GM12878 (cell line): ENCODE measurements at regions not wholly inside any gene's neighbourhood (a gene's known extent, or its start where the extent isn't known, plus 50 kb on each side); places are given as distances from the start of the nearest gene placed in this dataset.

Experiments used
- ATAC-seq: fragments of 200-7000 bp; cut with Tn5 transposase; 3 replicates; pipeline ENCODE4 v1.9.1; 2020; ENCODE audit warnings: mild to moderate bottlenecking, moderate library complexity
- BruUV-seq: library from RNA; stranded (reverse); fragments of 400-500 nt; replicated peaks from 2 replicates; lab custom pipeline; 2021; lab: Mats Ljungman, UMichigan
- CTCF ChIA-PET: fragments of 300-600 bp; sonication (Branson Sonifier 250); formaldehyde crosslinking; extraction: SDS; loops from one replicate; lab custom pipeline; 2021; ENCODE audit warnings: inconsistent platforms; lab: Yijun Ruan, JAX
- POLR2A ChIA-PET: fragments of 350-600 bp; formaldehyde crosslinking; extraction: SDS; loops from one replicate; lab custom pipeline; 2021; ENCODE audit warnings: inconsistent platforms; lab: Charles Lee
- RAD21 ChIA-PET: fragments of 300-600 bp; sonication (Branson Sonifier 250); formaldehyde crosslinking; loops from one replicate; lab custom pipeline; 2023; ENCODE audit warnings: antibody characterized with exemption; ENCODE audit not compliant: unreplicated experiment; lab: Charles Lee
- SMC1A ChIA-PET: fragments of 300-600 bp; sonication (Branson Sonifier 250); formaldehyde crosslinking; loops from one replicate; lab custom pipeline; 2023; ENCODE audit not compliant: unreplicated experiment, uncharacterized antibody; lab: Charles Lee
- DNase-seq: peaks from one replicate; pipeline ENCODE4 v3.0.0-alpha.2; 2011; ENCODE audit warnings: low read depth, low spot score
- FAIRE-seq: peaks from 3 replicates; lab custom pipeline; 2011; peaks lifted over from hg19 to GRCh38; lab: Jason Lieb, UNC
- H2AFZ ChIP-seq: 2 replicates; pipeline ENCODE4 v1.6.0; 2011; ENCODE audit warnings: low read depth, low read length, control low read depth; ENCODE audit not compliant: control insufficient read depth
- H3K27ac ChIP-seq: 2 replicates; pipeline ENCODE4 v1.5.1; 2011; ENCODE audit warnings: control low read depth; ENCODE audit not compliant: control insufficient read depth, insufficient read depth
- H3K27me3 ChIP-seq, 2 experiments: replicated peaks in 1 of 2; 2 replicates each; pipeline versions ENCODE4 v1.6.0 to v1.6.1; 2011; ENCODE audit warnings: low read length in 1 of 2; ENCODE audit not compliant: control insufficient read depth in 2 of 2, insufficient read depth in 2 of 2
- H3K36me3 ChIP-seq, 2 experiments: 2 replicates each; pipeline ENCODE4 v1.5.1; 2011; ENCODE audit warnings: low read length in 1 of 2; ENCODE audit not compliant: control insufficient read depth in 2 of 2, insufficient read depth in 2 of 2
- H3K4me1 ChIP-seq: 2 replicates; pipeline ENCODE4 v1.6.1; 2011; ENCODE audit warnings: mild to moderate bottlenecking, low read length, moderate library complexity, mixed read lengths; ENCODE audit not compliant: control insufficient read depth, insufficient read depth
- H3K4me2 ChIP-seq: 2 replicates; pipeline ENCODE4 v1.6.0; 2011; ENCODE audit warnings: control low read depth; ENCODE audit not compliant: control insufficient read depth, insufficient read depth
- H3K4me3 ChIP-seq: fragments of 200-600 bp; sonication (generic); 2 replicates; pipeline ENCODE4 v1.5.1; 2016
- H3K79me2 ChIP-seq: 2 replicates; pipeline ENCODE4 v1.6.0; 2011; ENCODE audit warnings: low read length; ENCODE audit not compliant: control insufficient read depth, insufficient read depth
- H3K9ac ChIP-seq: 2 replicates; pipeline ENCODE4 v1.8.0; 2011; ENCODE audit warnings: low read length, control low read depth, mixed read lengths; ENCODE audit not compliant: control insufficient read depth, insufficient read depth
- H3K9me3 ChIP-seq: replicated peaks from 3 replicates; pipeline ENCODE4 v1.5.1; 2011; ENCODE audit warnings: mild to moderate bottlenecking, low read length; ENCODE audit not compliant: control insufficient read depth, insufficient read depth
- H4K20me1 ChIP-seq: 2 replicates; pipeline ENCODE4 v1.6.0; 2011; ENCODE audit not compliant: control insufficient read depth, insufficient read depth
- ATF7 ChIP-seq: fragments of 450-650 bp; IDR thresholded peaks from 2 replicates; pipeline ENCODE4 v1.6.1; 2016; ENCODE audit warnings: low read depth, mild to moderate bottlenecking
- CBFB ChIP-seq: IDR thresholded peaks from 2 replicates; pipeline ENCODE4 v1.6.1; 2016; ENCODE audit warnings: antibody characterized with exemption, low read depth
- JUND ChIP-seq: IDR thresholded peaks from 2 replicates; pipeline ENCODE4 v1.6.1; 2012; ENCODE audit warnings: low read depth, mild to moderate bottlenecking, low read length, improper control_type of control experiment, moderate library complexity
- PAX5 ChIP-seq: IDR thresholded peaks from 2 replicates; pipeline ENCODE4 v1.6.1; 2011; ENCODE audit warnings: low read depth, low read length, borderline replicate concordance
- RBBP5 ChIP-seq: fragments of 200-600 bp; sonication (generic); conservative IDR thresholded peaks from 2 replicates; pipeline ENCODE4 v1.6.1; 2016
- RUNX3 ChIP-seq: IDR thresholded peaks from 2 replicates; pipeline ENCODE4 v1.6.1; 2012; ENCODE audit warnings: low read length, inconsistent platforms
- SPI1 ChIP-seq: IDR thresholded peaks from 2 replicates; pipeline ENCODE4 v1.6.1; 2011; ENCODE audit warnings: low read depth, mild to moderate bottlenecking, low read length, moderate library complexity, borderline replicate concordance; ENCODE audit not compliant: insufficient read depth
- USF1 ChIP-seq: IDR thresholded peaks from 2 replicates; pipeline ENCODE4 v1.6.1; 2011; ENCODE audit warnings: borderline replicate concordance, low read depth, mild to moderate bottlenecking, moderate library complexity, mixed read lengths, low read length; ENCODE audit not compliant: insufficient read depth; ENCODE audit errors: extremely low read length
- ZBED1 ChIP-seq: IDR thresholded peaks from 2 replicates; pipeline ENCODE4 v1.6.1; 2016; ENCODE audit warnings: borderline replicate concordance
- ZNF217 ChIP-seq: fragments of 450-650 bp; IDR thresholded peaks from 2 replicates; pipeline ENCODE4 v1.6.1; 2017; ENCODE audit warnings: antibody characterized with exemption, mild to moderate bottlenecking
- ZNF274 ChIP-seq: IDR thresholded peaks from one replicate; pipeline ENCODE4 v1.8.0; 2011; ENCODE audit not compliant: insufficient read length, insufficient read depth
- WGBS: methylation state at CpG from one replicate; pipeline ENCODE4 v1.1.6; 2016; ENCODE audit warnings: low lambda C conversion rate; ENCODE audit not compliant: insufficient replicate concordance, insufficient coverage; ENCODE audit errors: missing lambda C conversion rate; 5-methylcytosine and 5-hydroxymethylcytosine counted together
- in situ Hi-C: fragments of 300-500 bp; cut with MboI; formaldehyde crosslinking; loops from 9 replicates; pipeline ENCODE4 v1.14.3; 2018; ENCODE audit warnings: mixed read lengths
- intact Hi-C: fragments of 100-400 bp; cut with micrococcal nuclease; formaldehyde crosslinking; loops from one replicate; pipeline ENCODE4 v1.14.2; 2022; ENCODE audit not compliant: unreplicated experiment

GRCh38 chr6:111971181-111971841 is 82.6 kb upstream of the CCN6 start:
- WGBS: 50% methylated on average over 7 of the region's 7 CpGs

GRCh38 chr6:111971866-111972532 is 81.9 kb upstream of the CCN6 start:
- H3K4me1 ChIP-seq: peaks cover 10% of the 10 kb centered on the region
- RAD21 ChIA-PET: no interaction called here
- intact Hi-C loops: no loop called here

More at GRCh38 chr6:111971181-111971841, 82.6 kb upstream of the CCN6 start:
- Histone ChIP-seq H4K20me1 (no peaks in the 10 kb centered on the region), H3K79me2 (no peaks in the 10 kb centered on the region), H2AFZ (no peak overlapping the region), H3K27ac (no peak overlapping the region), H3K4me1 (peaks cover 10% of the 10 kb centered on the region), H3K36me3 (no peaks in the 10 kb centered on the region), H3K9ac (no peak overlapping the region), H3K9me3 (no peaks in the 10 kb centered on the region), H3K4me3 (no peak overlapping the region), H3K4me2 (no peak overlapping the region), H3K27me3 (no peaks in the 10 kb centered on the region)
- TF ChIP-seq ZBED1: no peak
- TF ChIP-seq CBFB: no peak
- TF ChIP-seq RBBP5: no peak
- no peak for TF ChIP-seq JUND
- TF ChIP-seq ZNF217: no peak
- no peak for TF ChIP-seq USF1
- no peak for TF ChIP-seq ATF7
- SMC1A ChIA-PET: no interaction called here
- in situ Hi-C loops (no loop called here), intact Hi-C loops (no loop called here)
- ATAC-seq (no peak), DNase-seq (no peak), FAIRE-seq (no peak)
- no TSS peak for BruUV-seq
- RAD21 ChIA-PET: no interaction called here
- POLR2A ChIA-PET: no interaction called here
- CTCF ChIA-PET: no interaction called here

More at GRCh38 chr6:111971866-111972532, 81.9 kb upstream of the CCN6 start:
- ATAC-seq (peak; percentile 73), DNase-seq (no peak), FAIRE-seq (no peak)
- H4K20me1 ChIP-seq: no peaks in the 10 kb centered on the region
- H3K4me3 ChIP-seq: no peak overlapping the region
- ChIA-PET SMC1A (no interaction called here), POLR2A (no interaction called here), CTCF (interaction anchor here (0.8 kb wide), 1 partner anchor 71 kb away, joined by 3 read pairs; no protein-coding TSS in a partner anchor)
- H3K9ac ChIP-seq: no peak overlapping the region
- H3K27ac ChIP-seq: no peak overlapping the region
- no peaks in the 10 kb centered on the region for H3K79me2 ChIP-seq
- H3K4me2 ChIP-seq: no peak overlapping the region
- no peaks in the 10 kb centered on the region for H3K27me3 ChIP-seq
- BruUV-seq: no TSS peak
- H2AFZ ChIP-seq: no peak overlapping the region
- peak; percentile 77; the same call in 1 of the 2 replicates for TF ChIP-seq SPI1
- no peak for TF ChIP-seq ZNF274
- 0 out of 2 replicates have a peak, but pooled peaks have one; percentile 29 for TF ChIP-seq PAX5
- TF ChIP-seq USF1: no peak
- TF ChIP-seq RUNX3: peak; percentile 85
- no peak for TF ChIP-seq CBFB
- H3K36me3 ChIP-seq: no peaks in the 10 kb centered on the region
- H3K9me3 ChIP-seq: no peaks in the 10 kb centered on the region
- WGBS: 88% methylated on average over 5 of the region's 5 CpGs
- in situ Hi-C loops: no loop called here
